Mucosa of descending colon (tissue), 3 donors: ENCODE measurements at regions not wholly inside any gene's neighbourhood (a gene's known extent, or its start where the extent isn't known, plus 50 kb on each side); places are given as distances from the start of the nearest gene placed in this dataset.

ENCODE experiments used
- ATAC-seq: fragments of 200-7000 bp; cut with Tn5 transposase; one replicate; pipeline ENCODE4 v1.9.1; 2020; ENCODE audit warnings: mild to moderate bottlenecking, moderate library complexity
- DNase-seq, 3 donors: peaks; one replicate each; pipeline ENCODE4 v3.0.0-alpha.2; 2020
- H3K36me3 ChIP-seq: fragments of 200-600 bp; one replicate; pipeline ENCODE4 v1.8.0; 2021; ENCODE audit warnings: low read depth, mild to moderate bottlenecking
- H3K4me1 ChIP-seq: fragments of 200-600 bp; one replicate; pipeline ENCODE4 v1.8.0; 2021; ENCODE audit warnings: low read depth, mild to moderate bottlenecking
- H3K4me3 ChIP-seq: fragments of 200-600 bp; one replicate; pipeline ENCODE4 v1.8.0; 2021; ENCODE audit warnings: mild to moderate bottlenecking
- H3K9me3 ChIP-seq: fragments of 200-600 bp; one replicate; pipeline ENCODE4 v1.8.0; 2021; ENCODE audit warnings: mild to moderate bottlenecking
- intact Hi-C, 2 donors: fragments of 100-400 bp; cut with DNase I in 1 of 2; cut with micrococcal nuclease in 1 of 2; formaldehyde crosslinking; loops; one replicate each; pipeline versions ENCODE4 v1.11.0 to v1.11.1; 2022; cut with DNase I, micrococcal nuclease
- TF ChIP-seq, protein P1 (sequence below): fragments of 200-600 bp; IDR thresholded peaks from one replicate; pipeline ENCODE4 v1.8.0; 2022; ENCODE audit warnings: antibody characterized with exemption, mild to moderate bottlenecking
- donor health status: DM: no; HTN: no; CAD: no; lungs with moderate emphysema.
- donor health status: DM: no; HTN: no; CAD: no.
- donor health status: DM: no; HTN: yes; CAD: no.

DNA sequence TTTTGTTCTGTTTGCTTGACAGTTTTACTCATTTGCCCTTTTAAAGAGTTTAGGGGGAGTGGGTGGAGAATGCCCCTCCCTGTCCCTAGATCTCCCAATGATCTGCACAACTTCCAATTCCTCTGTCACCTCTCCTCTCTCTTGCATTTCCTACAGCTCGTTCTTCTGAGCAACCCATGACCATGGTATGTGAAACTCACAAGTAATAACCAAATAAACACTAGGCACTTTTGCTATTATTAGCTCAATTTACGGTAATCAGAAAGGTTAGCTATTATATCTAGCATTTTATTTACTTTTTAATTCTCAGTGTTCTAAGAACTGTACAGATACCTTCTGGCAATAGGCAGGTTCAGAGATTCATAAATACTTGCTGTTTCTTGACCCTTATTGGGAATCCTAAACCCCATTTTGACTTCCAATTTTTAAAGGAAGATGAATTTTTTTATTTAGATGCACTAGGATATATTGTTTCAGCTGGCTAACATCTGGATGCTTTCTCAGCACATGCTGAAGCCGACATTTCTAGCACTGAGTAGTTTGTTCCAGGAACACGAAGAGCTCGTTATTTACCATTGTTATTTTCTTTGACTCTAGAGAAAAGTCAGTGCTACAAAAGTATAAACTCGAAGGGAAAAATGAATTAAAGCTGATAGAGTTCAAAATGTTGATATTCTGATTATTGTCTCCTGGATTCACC is 194.7 kb upstream of the TLL1 start:
- intact Hi-C loops = no loop called here
- no peak for ATAC-seq
- no peak for DNase-seq

DNA sequence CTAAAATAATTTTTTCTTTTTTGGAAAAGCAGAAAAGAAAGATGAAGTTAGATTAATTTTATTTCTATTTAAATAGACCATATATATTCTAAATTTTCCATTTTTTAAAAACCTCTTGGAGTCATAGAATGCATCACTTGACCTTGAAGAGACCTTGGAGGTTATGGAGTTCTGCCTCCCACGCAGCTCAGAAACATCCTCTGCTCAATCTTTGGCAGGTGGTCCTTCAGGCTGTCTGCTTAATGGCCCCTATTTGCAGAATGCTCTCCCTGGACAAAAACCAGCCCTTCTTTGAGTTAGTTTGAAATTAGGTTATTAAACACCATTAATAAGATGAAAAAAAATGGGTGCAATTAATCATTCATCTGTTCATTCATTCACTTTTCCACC is 194.1 kb upstream of the TLL1 start:
- Histone ChIP-seq H3K9me3 (no peaks in the 10 kb centered on the region), H3K4me3 (no peak overlapping the region), H3K4me1 (no peaks in the 10 kb centered on the region), H3K36me3 (no peaks in the 10 kb centered on the region)
- intact Hi-C loops = no loop called here
- no peak for DNase-seq
- ATAC-seq = no peak
- TF ChIP-seq, protein P1, sequence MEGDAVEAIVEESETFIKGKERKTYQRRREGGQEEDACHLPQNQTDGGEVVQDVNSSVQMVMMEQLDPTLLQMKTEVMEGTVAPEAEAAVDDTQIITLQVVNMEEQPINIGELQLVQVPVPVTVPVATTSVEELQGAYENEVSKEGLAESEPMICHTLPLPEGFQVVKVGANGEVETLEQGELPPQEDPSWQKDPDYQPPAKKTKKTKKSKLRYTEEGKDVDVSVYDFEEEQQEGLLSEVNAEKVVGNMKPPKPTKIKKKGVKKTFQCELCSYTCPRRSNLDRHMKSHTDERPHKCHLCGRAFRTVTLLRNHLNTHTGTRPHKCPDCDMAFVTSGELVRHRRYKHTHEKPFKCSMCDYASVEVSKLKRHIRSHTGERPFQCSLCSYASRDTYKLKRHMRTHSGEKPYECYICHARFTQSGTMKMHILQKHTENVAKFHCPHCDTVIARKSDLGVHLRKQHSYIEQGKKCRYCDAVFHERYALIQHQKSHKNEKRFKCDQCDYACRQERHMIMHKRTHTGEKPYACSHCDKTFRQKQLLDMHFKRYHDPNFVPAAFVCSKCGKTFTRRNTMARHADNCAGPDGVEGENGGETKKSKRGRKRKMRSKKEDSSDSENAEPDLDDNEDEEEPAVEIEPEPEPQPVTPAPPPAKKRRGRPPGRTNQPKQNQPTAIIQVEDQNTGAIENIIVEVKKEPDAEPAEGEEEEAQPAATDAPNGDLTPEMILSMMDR = no peak

More for the DNA sequence above, 194.7 kb upstream of the TLL1 start:
- Histone ChIP-seq H3K4me3 (no peak overlapping the region), H3K9me3 (no peaks in the 10 kb centered on the region), H3K4me1 (no peaks in the 10 kb centered on the region), H3K36me3 (no peaks in the 10 kb centered on the region)
- TF ChIP-seq, protein P1 = no peak

DNA sequence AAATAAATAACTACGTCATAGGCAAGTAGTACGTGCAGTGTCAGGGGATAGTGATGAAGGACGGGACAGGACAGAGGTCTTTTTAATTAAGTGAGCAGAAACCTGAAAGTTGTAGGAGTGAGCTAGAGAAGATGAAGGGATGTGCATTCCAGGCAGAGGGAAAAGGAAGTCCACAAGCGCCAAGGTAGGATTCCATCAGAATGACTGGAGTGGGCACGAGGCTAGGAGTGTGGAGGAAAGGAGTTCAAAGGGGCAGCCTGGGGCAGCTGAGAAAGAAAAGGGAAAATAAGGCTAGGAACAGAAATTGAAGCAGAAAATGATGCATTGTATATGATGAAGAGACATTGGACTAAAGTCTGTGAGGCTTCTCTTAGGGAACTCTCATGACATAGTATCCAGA is 192.2 kb upstream of the TLL1 start:
- H3K9me3 ChIP-seq = no peaks in the 10 kb centered on the region
- no peaks in the 10 kb centered on the region for H3K36me3 ChIP-seq
- no peak overlapping the region for H3K4me3 ChIP-seq
- ATAC-seq = no peak
- intact Hi-C loops = no loop called here
- TF ChIP-seq, protein P1 = no peak
- no peaks in the 10 kb centered on the region for H3K4me1 ChIP-seq
- DNase-seq = no peak

DNA sequence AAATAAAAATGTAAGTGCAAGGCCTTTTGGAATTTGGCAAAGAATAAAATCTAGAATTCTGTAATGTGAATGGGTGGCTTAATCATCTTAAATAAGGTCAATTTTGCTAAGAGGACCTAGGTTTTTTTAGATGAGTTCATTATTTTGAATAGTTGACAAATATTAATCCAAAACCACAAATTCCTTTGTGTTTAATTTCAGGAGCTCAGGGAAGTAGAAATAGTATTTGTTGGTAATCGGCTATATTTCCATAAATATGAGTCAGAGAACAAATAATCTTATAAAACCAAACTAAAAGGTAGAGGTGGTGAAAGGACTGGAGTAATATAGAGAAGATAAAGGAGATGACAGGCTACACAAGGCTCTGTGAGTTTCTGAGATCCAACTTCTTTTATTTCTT is 190.4 kb upstream of the TLL1 start:
- intact Hi-C loops = no loop called here
- TF ChIP-seq, protein P1 = no peak
- H3K4me3 ChIP-seq = no peak overlapping the region
- H3K9me3 ChIP-seq = no peaks in the 10 kb centered on the region
- DNase-seq = no peak
- H3K36me3 ChIP-seq = no peaks in the 10 kb centered on the region
- no peak for ATAC-seq
- H3K4me1 ChIP-seq = no peaks in the 10 kb centered on the region

DNA sequence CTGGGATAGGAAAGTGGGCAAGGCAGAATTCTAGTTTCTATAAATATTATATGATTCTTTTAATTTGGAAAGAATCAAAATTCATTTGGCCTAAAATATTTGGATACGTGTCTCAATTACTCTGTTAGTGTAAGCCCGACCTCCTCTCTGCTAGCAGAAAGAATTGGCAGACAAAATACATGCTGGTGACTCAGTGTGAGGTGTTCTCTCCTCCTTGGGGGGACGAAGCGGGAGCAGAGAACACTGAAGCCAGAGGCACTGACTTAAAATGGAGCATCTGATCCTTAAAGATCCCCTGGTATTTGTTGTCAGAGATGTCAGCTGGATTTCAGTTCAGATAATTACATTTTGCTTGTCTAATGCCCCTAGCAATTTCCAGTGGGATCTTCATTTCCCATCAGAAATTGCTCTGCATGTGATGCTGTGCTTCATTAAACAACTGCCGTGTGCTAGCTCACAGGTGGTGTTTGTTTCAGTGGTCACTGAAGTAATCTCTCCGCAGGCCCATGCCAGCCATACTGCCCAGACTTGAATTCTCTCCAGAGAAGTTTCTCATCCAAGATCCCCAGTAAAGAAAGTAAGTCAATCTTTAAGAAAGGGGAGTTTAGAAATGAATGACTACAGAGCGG is 188.7 kb upstream of the TLL1 start:
- ATAC-seq (no peak), DNase-seq (no peak)
- Histone ChIP-seq H3K9me3 (no peaks in the 10 kb centered on the region), H3K36me3 (no peaks in the 10 kb centered on the region), H3K4me3 (no peak overlapping the region), H3K4me1 (no peaks in the 10 kb centered on the region)
- intact Hi-C loops = no loop called here
- TF ChIP-seq, protein P1 = no peak
